HEK293 (cell line): ENCODE measurements at regions not wholly inside any gene's neighbourhood (a gene's known extent, or its start where the extent isn't known, plus 50 kb on each side); places are given as distances from the start of the nearest gene placed in this dataset.

Source experiments
- CTCF ChIA-PET: fragments of 350-600 bp; formaldehyde crosslinking; extraction: SDS; loops from one replicate; lab custom pipeline; 2021; ENCODE audit warnings: antibody characterized with exemption; lab: Yijun Ruan, JAX
- POLR2A ChIA-PET: fragments of 300-600 bp; formaldehyde crosslinking; extraction: SDS; loops from one replicate; lab custom pipeline; 2020; ENCODE audit warnings: antibody characterized with exemption, inconsistent platforms; lab: Yijun Ruan, JAX
- H3K27ac ChIP-seq: fragments of 200-500 bp; sonication (Bioruptor generic); 2 replicates; pipeline ENCODE4 v1.5.1; 2014; ENCODE audit warnings: low read depth, low read length, control low read depth, inconsistent platforms; ENCODE audit errors: extremely low read depth
- H3K36me3 ChIP-seq, 2 experiments: fragments of 200-500 bp in 1 of 2; sonication (Bioruptor generic) in 1 of 2; 1 replicate in 1 of 2; 2 replicates in 1 of 2; pipeline ENCODE4 v1.5.1; 2014 to 2017; ENCODE audit warnings: inconsistent platforms in 2 of 2, low read length in 2 of 2; ENCODE audit not compliant: control insufficient read depth in 2 of 2, insufficient read depth in 1 of 2
- H3K4me1 ChIP-seq: fragments of 200-500 bp; sonication (Bioruptor generic); 2 replicates; pipeline ENCODE4 v1.5.1; 2014; ENCODE audit warnings: mild to moderate bottlenecking, low read length, inconsistent platforms; ENCODE audit not compliant: control insufficient read depth, insufficient read depth
- H3K4me3 ChIP-seq: 2 replicates; pipeline ENCODE4 v1.5.1; 2011; ENCODE audit warnings: low read depth, mild to moderate bottlenecking, control low read depth, low read length, moderate library complexity
- H3K9me3 ChIP-seq: fragments of 200-500 bp; sonication (Bioruptor generic); 2 replicates; pipeline ENCODE4 v1.5.1; 2014; ENCODE audit warnings: low read depth, low read length, inconsistent platforms; ENCODE audit not compliant: control insufficient read depth, insufficient read depth
- IKZF3 ChIP-seq: fragments of 450-650 bp; IDR thresholded peaks from 2 replicates; pipeline ENCODE4 v1.5.0; 2018; ENCODE audit warnings: missing biosample characterization, mild to moderate bottlenecking, missing genetic modification characterization, moderate library complexity
- RBAK ChIP-seq: fragments of 450-650 bp; formaldehyde crosslinking; IDR thresholded peaks from 2 replicates; pipeline ENCODE4 v1.5.1; 2016; ENCODE audit warnings: missing biosample characterization, missing genetic modification characterization
- ZBTB1 ChIP-seq: fragments of 450-650 bp; formaldehyde crosslinking; IDR thresholded peaks from 2 replicates; pipeline ENCODE4 v1.5.1; 2016; ENCODE audit warnings: missing biosample characterization, missing genetic modification characterization
- ZBTB17 ChIP-seq: fragments of 450-650 bp; formaldehyde crosslinking; IDR thresholded peaks from 2 replicates; pipeline ENCODE4 v1.5.1; 2016; ENCODE audit warnings: missing biosample characterization, missing genetic modification characterization
- ZNF112 ChIP-seq: fragments of 450-650 bp; formaldehyde crosslinking; IDR thresholded peaks from 2 replicates; pipeline ENCODE4 v1.5.0; 2017; ENCODE audit warnings: missing biosample characterization, missing genetic modification characterization
- ZNF146 ChIP-seq: fragments of 450-650 bp; formaldehyde crosslinking; IDR thresholded peaks from 2 replicates; pipeline ENCODE4 v1.5.1; 2016; ENCODE audit warnings: missing biosample characterization, missing genetic modification characterization
- ZNF175 ChIP-seq: fragments of 450-650 bp; formaldehyde crosslinking; IDR thresholded peaks from 2 replicates; pipeline ENCODE4 v1.5.1; 2016; ENCODE audit warnings: missing biosample characterization, missing genetic modification characterization
- ZNF324 ChIP-seq: fragments of 450-650 bp; formaldehyde crosslinking; IDR thresholded peaks from 2 replicates; pipeline ENCODE4 v1.5.1; 2016; ENCODE audit warnings: missing biosample characterization, missing genetic modification characterization
- ZNF366 ChIP-seq: fragments of 450-650 bp; formaldehyde crosslinking; conservative IDR thresholded peaks from 2 replicates; pipeline ENCODE4 v1.5.1; 2016; ENCODE audit warnings: missing biosample characterization, missing genetic modification characterization
- ZNF37A ChIP-seq: fragments of 450-650 bp; IDR thresholded peaks from 2 replicates; pipeline ENCODE4 v1.5.1; 2018; ENCODE audit warnings: missing biosample characterization, missing genetic modification characterization
- ZNF473 ChIP-seq: fragments of 450-650 bp; formaldehyde crosslinking; IDR thresholded peaks from 2 replicates; pipeline ENCODE4 v1.5.1; 2017; ENCODE audit warnings: missing biosample characterization, missing genetic modification characterization
- ZNF529 ChIP-seq: fragments of 450-650 bp; formaldehyde crosslinking; IDR thresholded peaks from 2 replicates; pipeline ENCODE4 v1.5.1; 2017; ENCODE audit warnings: missing genetic modification characterization, missing biosample characterization; ENCODE audit not compliant: insufficient replicate concordance
- ZNF560 ChIP-seq: fragments of 450-650 bp; formaldehyde crosslinking; IDR thresholded peaks from 2 replicates; pipeline ENCODE4 v1.5.1; 2017; ENCODE audit warnings: missing biosample characterization, missing genetic modification characterization, borderline replicate concordance
- ZNF624 ChIP-seq: fragments of 450-650 bp; formaldehyde crosslinking; IDR thresholded peaks from 2 replicates; pipeline ENCODE4 v1.5.1; 2017; ENCODE audit warnings: missing biosample characterization, missing genetic modification characterization
- ZNF629 ChIP-seq: fragments of 450-650 bp; formaldehyde crosslinking; IDR thresholded peaks from 2 replicates; pipeline ENCODE4 v1.5.1; 2017; ENCODE audit warnings: missing biosample characterization, missing genetic modification characterization
- ZNF785 ChIP-seq: fragments of 450-650 bp; formaldehyde crosslinking; IDR thresholded peaks from 2 replicates; pipeline ENCODE4 v1.5.1; 2016; ENCODE audit warnings: missing biosample characterization, missing genetic modification characterization
- ZSCAN30 ChIP-seq: fragments of 450-650 bp; IDR thresholded peaks from 2 replicates; pipeline ENCODE4 v1.5.1; 2018; ENCODE audit warnings: missing biosample characterization, mild to moderate bottlenecking, missing genetic modification characterization, moderate library complexity
- ZXDB ChIP-seq: fragments of 450-650 bp; formaldehyde crosslinking; IDR thresholded peaks from 2 replicates; pipeline ENCODE4 v1.5.1; 2016; ENCODE audit warnings: missing biosample characterization, missing genetic modification characterization
- TF ChIP-seq, protein P1 (sequence below): fragments of 450-650 bp; formaldehyde crosslinking; IDR thresholded peaks from 2 replicates; pipeline ENCODE4 v1.5.1; 2016; ENCODE audit warnings: missing biosample characterization, missing genetic modification characterization
- TF ChIP-seq, protein P2 (sequence below): fragments of 450-650 bp; formaldehyde crosslinking; IDR thresholded peaks from 2 replicates; pipeline ENCODE4 v1.5.1; 2016; ENCODE audit warnings: missing biosample characterization, missing genetic modification characterization
- TF ChIP-seq, protein P3 (sequence below): fragments of 450-650 bp; formaldehyde crosslinking; IDR thresholded peaks from 2 replicates; pipeline ENCODE4 v1.5.1; 2016; ENCODE audit warnings: missing biosample characterization, missing genetic modification characterization
- TF ChIP-seq, protein P4 (sequence below): fragments of 450-650 bp; formaldehyde crosslinking; IDR thresholded peaks from 2 replicates; pipeline ENCODE4 v1.5.1; 2016; ENCODE audit warnings: missing biosample characterization, missing genetic modification characterization
- TF ChIP-seq, protein P5 (sequence below): fragments of 450-650 bp; formaldehyde crosslinking; IDR thresholded peaks from 2 replicates; pipeline ENCODE4 v1.5.1; 2016; ENCODE audit warnings: missing biosample characterization, missing genetic modification characterization

DNA sequence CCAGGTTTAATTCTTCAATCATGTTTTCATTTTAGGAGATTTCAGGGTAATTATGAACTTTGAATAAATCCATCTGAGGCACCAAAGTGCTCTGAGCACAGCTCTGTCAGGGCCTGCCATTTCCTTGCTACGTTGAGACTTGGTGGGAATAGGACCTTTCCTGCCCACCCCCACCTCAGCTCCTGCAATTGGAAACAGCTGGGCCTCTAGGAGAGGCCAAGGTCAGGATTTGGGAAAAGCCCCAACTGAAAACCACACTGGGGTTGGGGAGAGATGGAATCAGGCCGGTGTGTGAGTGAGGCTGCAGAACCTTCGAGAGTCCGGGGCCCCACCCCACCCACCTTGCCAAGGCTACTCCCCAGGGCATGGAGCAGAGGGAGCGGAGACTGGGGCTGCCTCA, 212.7 kb upstream of the BCOR start:
- no peak overlapping the region for H3K27ac ChIP-seq
- no peaks in the 10 kb centered on the region for H3K36me3 ChIP-seq
- TF ChIP-seq ZNF624 (tag by site-specific recombination) = no peak
- no peak for TF ChIP-seq ZNF473 (tag by site-specific recombination)
- no peak for TF ChIP-seq ZBTB1 (tag by site-specific recombination)
- TF ChIP-seq ZNF366 (tag by site-specific recombination) = no peak
- TF ChIP-seq, protein P1, sequence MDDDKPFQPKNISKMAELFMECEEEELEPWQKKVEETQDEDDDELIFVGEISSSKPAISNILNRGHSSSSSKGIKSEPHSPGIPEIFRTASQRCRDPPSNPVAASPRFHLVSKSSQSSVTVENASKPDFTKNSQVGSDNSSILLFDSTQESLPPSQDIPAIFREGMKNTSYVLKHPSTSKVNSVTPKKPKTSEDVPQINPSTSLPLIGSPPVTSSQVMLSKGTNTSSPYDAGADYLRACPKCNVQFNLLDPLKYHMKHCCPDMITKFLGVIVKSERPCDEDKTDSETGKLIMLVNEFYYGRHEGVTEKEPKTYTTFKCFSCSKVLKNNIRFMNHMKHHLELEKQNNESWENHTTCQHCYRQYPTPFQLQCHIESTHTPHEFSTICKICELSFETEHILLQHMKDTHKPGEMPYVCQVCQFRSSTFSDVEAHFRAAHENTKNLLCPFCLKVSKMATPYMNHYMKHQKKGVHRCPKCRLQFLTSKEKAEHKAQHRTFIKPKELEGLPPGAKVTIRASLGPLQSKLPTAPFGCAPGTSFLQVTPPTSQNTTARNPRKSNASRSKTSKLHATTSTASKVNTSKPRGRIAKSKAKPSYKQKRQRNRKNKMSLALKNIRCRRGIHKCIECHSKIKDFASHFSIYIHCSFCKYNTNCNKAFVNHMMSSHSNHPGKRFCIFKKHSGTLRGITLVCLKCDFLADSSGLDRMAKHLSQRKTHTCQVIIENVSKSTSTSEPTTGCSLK = no peak
- no peak for TF ChIP-seq ZNF324 (tag by site-specific recombination)
- TF ChIP-seq, protein P2, sequence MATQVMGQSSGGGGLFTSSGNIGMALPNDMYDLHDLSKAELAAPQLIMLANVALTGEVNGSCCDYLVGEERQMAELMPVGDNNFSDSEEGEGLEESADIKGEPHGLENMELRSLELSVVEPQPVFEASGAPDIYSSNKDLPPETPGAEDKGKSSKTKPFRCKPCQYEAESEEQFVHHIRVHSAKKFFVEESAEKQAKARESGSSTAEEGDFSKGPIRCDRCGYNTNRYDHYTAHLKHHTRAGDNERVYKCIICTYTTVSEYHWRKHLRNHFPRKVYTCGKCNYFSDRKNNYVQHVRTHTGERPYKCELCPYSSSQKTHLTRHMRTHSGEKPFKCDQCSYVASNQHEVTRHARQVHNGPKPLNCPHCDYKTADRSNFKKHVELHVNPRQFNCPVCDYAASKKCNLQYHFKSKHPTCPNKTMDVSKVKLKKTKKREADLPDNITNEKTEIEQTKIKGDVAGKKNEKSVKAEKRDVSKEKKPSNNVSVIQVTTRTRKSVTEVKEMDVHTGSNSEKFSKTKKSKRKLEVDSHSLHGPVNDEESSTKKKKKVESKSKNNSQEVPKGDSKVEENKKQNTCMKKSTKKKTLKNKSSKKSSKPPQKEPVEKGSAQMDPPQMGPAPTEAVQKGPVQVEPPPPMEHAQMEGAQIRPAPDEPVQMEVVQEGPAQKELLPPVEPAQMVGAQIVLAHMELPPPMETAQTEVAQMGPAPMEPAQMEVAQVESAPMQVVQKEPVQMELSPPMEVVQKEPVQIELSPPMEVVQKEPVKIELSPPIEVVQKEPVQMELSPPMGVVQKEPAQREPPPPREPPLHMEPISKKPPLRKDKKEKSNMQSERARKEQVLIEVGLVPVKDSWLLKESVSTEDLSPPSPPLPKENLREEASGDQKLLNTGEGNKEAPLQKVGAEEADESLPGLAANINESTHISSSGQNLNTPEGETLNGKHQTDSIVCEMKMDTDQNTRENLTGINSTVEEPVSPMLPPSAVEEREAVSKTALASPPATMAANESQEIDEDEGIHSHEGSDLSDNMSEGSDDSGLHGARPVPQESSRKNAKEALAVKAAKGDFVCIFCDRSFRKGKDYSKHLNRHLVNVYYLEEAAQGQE (tag by site-specific recombination) = no peak
- no peak for TF ChIP-seq ZNF112 (tag by site-specific recombination)
- no peak for TF ChIP-seq ZNF560 (tag by site-specific recombination)
- TF ChIP-seq ZNF629 (tag by site-specific recombination) = no peak
- no peak for TF ChIP-seq ZNF785
- TF ChIP-seq RBAK (tag by site-specific recombination) = no peak
- TF ChIP-seq ZNF529 (tag by site-specific recombination) = no peak
- TF ChIP-seq ZXDB (tag by site-specific recombination) = no peak
- no peak for TF ChIP-seq ZNF37A (tag by site-specific recombination)
- no peak for TF ChIP-seq ZNF146 (tag by site-specific recombination)
- TF ChIP-seq, all 188 proteins: peak for 0
- H3K4me1 ChIP-seq = no peaks in the 10 kb centered on the region
- ChIA-PET POLR2A (no interaction called here), CTCF (interaction anchor here (0.6 kb wide), 1 partner anchor 161 kb away, joined by 4 read pairs; no protein-coding TSS in a partner anchor)
- H3K4me3 ChIP-seq = no peak overlapping the region
- no peaks in the 10 kb centered on the region for H3K9me3 ChIP-seq

DNA sequence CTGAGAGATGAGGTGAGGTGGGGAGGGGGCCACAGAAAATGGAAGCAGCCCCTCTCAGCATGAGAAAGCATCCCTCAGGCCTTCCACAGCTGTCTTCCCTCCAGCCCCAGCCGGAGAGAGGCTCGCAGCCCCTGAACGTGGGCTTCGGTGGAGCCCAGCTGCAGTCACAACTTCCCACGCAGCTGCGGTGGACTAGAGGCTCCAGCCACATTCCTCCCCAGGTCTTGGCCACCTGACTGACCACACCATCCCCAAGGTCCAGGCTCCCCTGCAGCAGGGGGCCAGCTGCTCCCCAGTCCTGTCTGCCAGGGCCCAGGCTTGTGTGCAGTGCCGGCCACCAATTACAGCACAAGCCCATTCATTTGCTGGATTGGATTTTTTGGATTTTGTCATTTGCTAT, 212.3 kb upstream of the BCOR start:
- CTCF ChIA-PET = interaction anchor here (0.6 kb wide), 1 partner anchor 162 kb away, joined by 4 read pairs; no protein-coding TSS in a partner anchor
- H3K27ac ChIP-seq = no peak overlapping the region
- no peak overlapping the region for H3K4me3 ChIP-seq
- no peaks in the 10 kb centered on the region for H3K36me3 ChIP-seq
- H3K9me3 ChIP-seq = no peaks in the 10 kb centered on the region
- H3K4me1 ChIP-seq = no peaks in the 10 kb centered on the region
- POLR2A ChIA-PET = no interaction called here
- TF ChIP-seq ZNF175 = no peak

DNA sequence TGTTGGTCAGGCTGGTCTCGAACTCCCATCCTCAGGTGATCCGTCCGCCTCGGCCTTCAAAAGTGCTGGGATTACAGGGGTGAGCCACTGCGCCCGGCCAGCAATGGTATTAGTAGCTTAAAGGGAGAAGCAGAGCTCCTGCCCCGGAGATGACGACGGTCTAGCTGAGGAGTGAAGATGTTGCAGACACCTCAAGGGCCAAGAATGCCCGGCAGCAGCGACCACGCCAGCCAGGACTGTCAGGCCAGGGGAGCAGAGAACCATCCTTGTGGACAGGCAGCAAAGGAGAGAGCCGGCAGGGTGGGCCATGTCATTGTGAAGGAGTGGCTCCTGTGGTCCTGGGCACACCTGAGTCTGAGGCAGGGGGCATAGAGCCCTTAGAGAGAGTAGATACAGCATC, 210.1 kb upstream of the BCOR start:
- no peaks in the 10 kb centered on the region for H3K36me3 ChIP-seq
- no peak overlapping the region for H3K4me3 ChIP-seq
- ChIA-PET POLR2A (no interaction called here), CTCF (no interaction called here)
- H3K9me3 ChIP-seq = no peaks in the 10 kb centered on the region
- H3K27ac ChIP-seq = no peak overlapping the region
- no peaks in the 10 kb centered on the region for H3K4me1 ChIP-seq
- TF ChIP-seq IKZF3 (tag by site-specific recombination) = no peak
- no peak for TF ChIP-seq ZBTB17 (tag by site-specific recombination)
- TF ChIP-seq, protein P3, sequence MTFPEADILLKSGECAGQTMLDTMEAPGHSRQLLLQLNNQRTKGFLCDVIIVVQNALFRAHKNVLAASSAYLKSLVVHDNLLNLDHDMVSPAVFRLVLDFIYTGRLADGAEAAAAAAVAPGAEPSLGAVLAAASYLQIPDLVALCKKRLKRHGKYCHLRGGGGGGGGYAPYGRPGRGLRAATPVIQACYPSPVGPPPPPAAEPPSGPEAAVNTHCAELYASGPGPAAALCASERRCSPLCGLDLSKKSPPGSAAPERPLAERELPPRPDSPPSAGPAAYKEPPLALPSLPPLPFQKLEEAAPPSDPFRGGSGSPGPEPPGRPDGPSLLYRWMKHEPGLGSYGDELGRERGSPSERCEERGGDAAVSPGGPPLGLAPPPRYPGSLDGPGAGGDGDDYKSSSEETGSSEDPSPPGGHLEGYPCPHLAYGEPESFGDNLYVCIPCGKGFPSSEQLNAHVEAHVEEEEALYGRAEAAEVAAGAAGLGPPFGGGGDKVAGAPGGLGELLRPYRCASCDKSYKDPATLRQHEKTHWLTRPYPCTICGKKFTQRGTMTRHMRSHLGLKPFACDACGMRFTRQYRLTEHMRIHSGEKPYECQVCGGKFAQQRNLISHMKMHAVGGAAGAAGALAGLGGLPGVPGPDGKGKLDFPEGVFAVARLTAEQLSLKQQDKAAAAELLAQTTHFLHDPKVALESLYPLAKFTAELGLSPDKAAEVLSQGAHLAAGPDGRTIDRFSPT (tag by site-specific recombination) = no peak
- TF ChIP-seq, protein P4, sequence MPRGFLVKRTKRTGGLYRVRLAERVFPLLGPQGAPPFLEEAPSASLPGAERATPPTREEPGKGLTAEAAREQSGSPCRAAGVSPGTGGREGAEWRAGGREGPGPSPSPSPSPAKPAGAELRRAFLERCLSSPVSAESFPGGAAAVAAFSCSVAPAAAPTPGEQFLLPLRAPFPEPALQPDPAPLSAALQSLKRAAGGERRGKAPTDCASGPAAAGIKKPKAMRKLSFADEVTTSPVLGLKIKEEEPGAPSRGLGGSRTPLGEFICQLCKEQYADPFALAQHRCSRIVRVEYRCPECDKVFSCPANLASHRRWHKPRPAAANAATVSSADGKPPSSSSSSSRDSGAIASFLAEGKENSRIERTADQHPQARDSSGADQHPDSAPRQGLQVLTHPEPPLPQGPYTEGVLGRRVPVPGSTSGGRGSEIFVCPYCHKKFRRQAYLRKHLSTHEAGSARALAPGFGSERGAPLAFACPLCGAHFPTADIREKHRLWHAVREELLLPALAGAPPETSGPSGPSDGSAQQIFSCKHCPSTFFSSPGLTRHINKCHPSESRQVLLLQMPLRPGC = no peak
- TF ChIP-seq, protein P5, sequence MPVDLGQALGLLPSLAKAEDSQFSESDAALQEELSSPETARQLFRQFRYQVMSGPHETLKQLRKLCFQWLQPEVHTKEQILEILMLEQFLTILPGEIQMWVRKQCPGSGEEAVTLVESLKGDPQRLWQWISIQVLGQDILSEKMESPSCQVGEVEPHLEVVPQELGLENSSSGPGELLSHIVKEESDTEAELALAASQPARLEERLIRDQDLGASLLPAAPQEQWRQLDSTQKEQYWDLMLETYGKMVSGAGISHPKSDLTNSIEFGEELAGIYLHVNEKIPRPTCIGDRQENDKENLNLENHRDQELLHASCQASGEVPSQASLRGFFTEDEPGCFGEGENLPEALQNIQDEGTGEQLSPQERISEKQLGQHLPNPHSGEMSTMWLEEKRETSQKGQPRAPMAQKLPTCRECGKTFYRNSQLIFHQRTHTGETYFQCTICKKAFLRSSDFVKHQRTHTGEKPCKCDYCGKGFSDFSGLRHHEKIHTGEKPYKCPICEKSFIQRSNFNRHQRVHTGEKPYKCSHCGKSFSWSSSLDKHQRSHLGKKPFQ (tag by site-specific recombination) = no peak
- no peak for TF ChIP-seq ZSCAN30
